Vagina (tissue), 2 donors: ENCODE measurements at regions not wholly inside any gene's neighbourhood (a gene's known extent, or its start where the extent isn't known, plus 50 kb on each side); places are given as distances from the start of the nearest gene placed in this dataset.

Source experiments
- CTCF ChIP-seq, 3 experiments: fragments of 450-650 bp in 2 of 3; fragments of 200-600 bp in 1 of 3; sonication (generic) in 1 of 3; IDR thresholded peaks; one replicate each; pipeline ENCODE4 v1.5.1; 2017 to 2019; ENCODE audit warnings: antibody characterized with exemption in 3 of 3, mild to moderate bottlenecking in 2 of 3, moderate library complexity in 2 of 3
- POLR2A ChIP-seq, 2 donors: fragments of 450-650 bp; IDR thresholded peaks; one replicate each; pipeline ENCODE4 v1.6.1; 2017; ENCODE audit warnings: antibody characterized with exemption in 2 of 2, mild to moderate bottlenecking in 2 of 2, moderate library complexity in 2 of 2

GRCh38 chr5:86407711-86408110 is 210.0 kb upstream of the COX7C start:
- no peak for TF ChIP-seq CTCF (IDR thresholded peaks at IDR 0.05)
- no peak for TF ChIP-seq POLR2A (IDR thresholded peaks at IDR 0.05)
